ENCODE measurements at regions not wholly inside any gene's neighbourhood (a gene's known extent, or its start where the extent isn't known, plus 50 kb on each side); places are given as distances from the start of the nearest gene placed in this dataset.

DNA sequence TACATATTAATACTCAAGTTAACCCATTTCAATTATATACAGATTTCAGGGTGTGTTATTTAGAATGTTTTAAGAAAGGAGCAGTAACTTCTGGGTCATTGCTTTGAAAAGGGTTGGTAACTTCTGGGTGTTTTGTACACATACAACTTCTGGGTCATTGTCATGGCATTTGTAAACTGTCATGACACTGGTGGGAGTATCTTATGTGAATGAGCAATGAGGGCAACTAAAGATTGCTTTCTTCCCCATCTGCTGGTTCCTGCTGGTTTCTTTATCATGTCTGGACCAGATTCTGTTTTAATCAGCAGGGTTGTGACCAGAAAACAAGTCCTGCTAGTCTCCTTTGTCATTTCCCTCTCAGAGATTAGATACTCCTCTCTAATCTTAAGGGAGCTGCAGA, 713.3 kb downstream of the LRFN5 start:
- Mint-ChIP-seq H3K4me3 (no peak overlapping the region), H3K36me3 (ENCODE audit: low read depth) (no peaks in the 10 kb centered on the region), H3K27me3 (no peaks in the 10 kb centered on the region), H3K4me1 (no peaks in the 10 kb centered on the region), H3K9me3 (peaks cover 5% of the 10 kb centered on the region), H3K27ac (no peak overlapping the region)
- intact Hi-C loops (cut with micrococcal nuclease), result no loop called here
- DNase-seq, result no peak

GRCh38 chr14:42316693-42317092, 710.0 kb downstream of the LRFN5 start:
- peaks cover 4% of the 10 kb centered on the region for H3K9me3 Mint-ChIP-seq
- no peaks in the 10 kb centered on the region for H3K36me3 Mint-ChIP-seq (ENCODE audit: low read depth)
- intact Hi-C loops (cut with micrococcal nuclease), result no loop called here
- H3K27me3 Mint-ChIP-seq, result no peaks in the 10 kb centered on the region
- H3K27ac Mint-ChIP-seq, result no peak overlapping the region
- no peaks in the 10 kb centered on the region for H3K4me1 Mint-ChIP-seq
- no peak overlapping the region for H3K4me3 Mint-ChIP-seq
- no peak for DNase-seq

GRCh38 chr14:42311876-42312275, 705.2 kb downstream of the LRFN5 start:
- no peaks in the 10 kb centered on the region for H3K27me3 Mint-ChIP-seq
- no peaks in the 10 kb centered on the region for H3K36me3 Mint-ChIP-seq (ENCODE audit: low read depth)
- intact Hi-C loops (cut with micrococcal nuclease), result no loop called here
- H3K9me3 Mint-ChIP-seq, result peaks cover 11% of the 10 kb centered on the region
- H3K4me3 Mint-ChIP-seq, result no peak overlapping the region
- no peak overlapping the region for H3K27ac Mint-ChIP-seq
- no peaks in the 10 kb centered on the region for H3K4me1 Mint-ChIP-seq
- no peak for DNase-seq

DNA sequence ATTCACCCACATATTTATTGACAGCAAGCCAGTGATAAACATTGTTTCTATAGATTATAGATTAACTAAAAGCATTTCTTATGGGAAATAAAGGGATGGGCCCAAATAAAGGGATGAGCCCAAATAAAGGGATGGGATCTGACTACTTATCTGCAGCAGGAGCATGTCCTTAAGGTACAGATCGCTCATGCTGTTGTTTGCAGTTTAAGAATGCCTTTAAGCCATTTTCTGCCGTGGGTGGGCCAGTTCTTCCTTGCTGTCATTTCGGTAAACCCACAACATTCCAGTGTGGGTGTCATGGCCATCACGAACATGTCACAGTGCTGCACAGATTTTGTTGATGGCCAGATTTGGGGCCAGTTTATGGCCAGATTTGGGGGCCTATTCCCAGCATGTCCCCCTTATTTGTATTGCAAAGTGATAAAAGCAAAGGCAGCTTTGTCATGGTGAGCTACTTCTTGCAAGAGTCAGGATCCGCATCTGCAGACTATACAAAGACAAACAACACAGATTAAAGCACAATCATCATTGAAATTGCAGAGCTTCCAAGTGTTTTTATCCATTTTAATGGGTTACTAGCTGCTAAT, 700.7 kb downstream of the LRFN5 start:
- no peaks in the 10 kb centered on the region for H3K4me1 Mint-ChIP-seq
- no peak overlapping the region for H3K4me3 Mint-ChIP-seq
- no peaks in the 10 kb centered on the region for H3K27me3 Mint-ChIP-seq
- intact Hi-C loops (cut with micrococcal nuclease), result no loop called here
- H3K27ac Mint-ChIP-seq, result no peak overlapping the region
- no peak for DNase-seq
- no peaks in the 10 kb centered on the region for H3K36me3 Mint-ChIP-seq (ENCODE audit: low read depth)
- peaks cover 14% of the 10 kb centered on the region for H3K9me3 Mint-ChIP-seq

GRCh38 chr14:42299692-42300091, 693.0 kb downstream of the LRFN5 start:
- H3K36me3 Mint-ChIP-seq (ENCODE audit: low read depth), result no peaks in the 10 kb centered on the region
- intact Hi-C loops (cut with micrococcal nuclease), result no loop called here
- H3K4me3 Mint-ChIP-seq, result no peak overlapping the region

GRCh38 chr14:42293180-42293579, 686.5 kb downstream of the LRFN5 start:
- peaks cover 9% of the 10 kb centered on the region for H3K9me3 Mint-ChIP-seq
- intact Hi-C loops (cut with micrococcal nuclease), result no loop called here
- DNase-seq, result no peak
- H3K4me1 Mint-ChIP-seq, result no peaks in the 10 kb centered on the region
- H3K27ac Mint-ChIP-seq, result no peak overlapping the region
- no peaks in the 10 kb centered on the region for H3K27me3 Mint-ChIP-seq
- H3K4me3 Mint-ChIP-seq, result no peak overlapping the region
- no peaks in the 10 kb centered on the region for H3K36me3 Mint-ChIP-seq (ENCODE audit: low read depth)

More at GRCh38 chr14:42299692-42300091, 693.0 kb downstream of the LRFN5 start:
- no peak for DNase-seq
- H3K27me3 Mint-ChIP-seq, result no peaks in the 10 kb centered on the region
- no peak overlapping the region for H3K27ac Mint-ChIP-seq
- H3K9me3 Mint-ChIP-seq, result peaks cover 10% of the 10 kb centered on the region
- no peaks in the 10 kb centered on the region for H3K4me1 Mint-ChIP-seq

DNA sequence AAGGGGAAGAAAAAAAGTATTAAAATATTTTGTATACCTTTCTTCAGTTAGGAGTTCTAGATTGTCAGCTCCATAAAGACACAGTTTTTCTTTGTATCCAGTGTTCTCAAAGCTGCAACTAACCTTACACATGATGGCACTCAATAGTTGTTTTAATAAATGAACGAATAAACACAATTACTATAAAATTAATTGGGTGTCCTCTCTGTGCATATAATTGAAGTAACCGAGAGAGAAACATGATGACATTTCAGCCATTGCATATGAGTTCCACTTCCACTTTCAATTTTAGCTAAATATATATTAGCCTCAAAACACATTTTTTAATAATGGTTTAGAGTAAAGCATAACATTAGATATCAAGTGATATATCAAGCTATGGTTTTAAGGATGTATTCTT, 671.2 kb downstream of the LRFN5 start:
- Mint-ChIP-seq H3K4me1 (no peaks in the 10 kb centered on the region), H3K27ac (no peak overlapping the region), H3K9me3 (peaks cover 3% of the 10 kb centered on the region), H3K36me3 (ENCODE audit: low read depth) (no peaks in the 10 kb centered on the region), H3K4me3 (no peak overlapping the region), H3K27me3 (no peaks in the 10 kb centered on the region)
- intact Hi-C loops (cut with micrococcal nuclease), result no loop called here
- no peak for DNase-seq

DNA sequence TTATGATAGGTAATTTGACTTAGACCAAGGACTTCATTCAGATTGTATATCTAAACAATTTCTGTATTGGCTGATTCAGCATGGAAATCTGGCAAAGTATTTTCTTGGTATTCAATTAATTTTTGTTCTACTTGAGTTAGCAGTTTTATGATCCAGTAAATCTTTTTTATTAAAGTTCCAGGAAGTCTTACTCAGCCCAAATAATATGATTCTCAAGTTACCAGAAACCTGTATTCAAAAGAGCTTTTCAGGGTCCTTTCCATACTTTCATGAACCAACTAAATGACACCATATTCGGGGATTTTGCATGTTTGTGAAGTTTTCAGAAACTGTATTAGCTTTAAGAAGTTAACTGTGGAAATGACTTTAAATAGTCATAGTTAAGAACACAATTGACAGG, 662.6 kb downstream of the LRFN5 start:
- intact Hi-C loops (cut with micrococcal nuclease), result no loop called here
- Mint-ChIP-seq H3K4me1 (no peaks in the 10 kb centered on the region), H3K4me3 (no peak overlapping the region), H3K27ac (no peak overlapping the region), H3K27me3 (no peaks in the 10 kb centered on the region), H3K9me3 (peaks cover 12% of the 10 kb centered on the region), H3K36me3 (ENCODE audit: low read depth) (no peaks in the 10 kb centered on the region)
- no peak for DNase-seq

- Mint-ChIP-seq H3K36me3 (ENCODE audit: low read depth) (no peaks in the 10 kb centered on the region), H3K4me3 (no peak overlapping the region)
- intact Hi-C loops (cut with micrococcal nuclease), result no loop called here
These were observed 641.5 kb downstream of the LRFN5 start for GRCh38 chr14:42248131-42248530.

GRCh38 chr14:42241101-42241500, 634.4 kb downstream of the LRFN5 start:
- H3K27me3 Mint-ChIP-seq, result no peaks in the 10 kb centered on the region

More at GRCh38 chr14:42248131-42248530, 641.5 kb downstream of the LRFN5 start:
- no peak for DNase-seq
- Mint-ChIP-seq H3K27ac (no peak overlapping the region), H3K9me3 (no peaks in the 10 kb centered on the region), H3K4me1 (no peaks in the 10 kb centered on the region), H3K27me3 (no peaks in the 10 kb centered on the region)

GRCh38 chr14:42229976-42230375, 623.3 kb downstream of the LRFN5 start:
- no peaks in the 10 kb centered on the region for H3K36me3 Mint-ChIP-seq (ENCODE audit: low read depth)
- H3K4me1 Mint-ChIP-seq, result no peaks in the 10 kb centered on the region
- intact Hi-C loops (cut with micrococcal nuclease), result no loop called here
- H3K9me3 Mint-ChIP-seq, result no peaks in the 10 kb centered on the region
- DNase-seq, result no peak
- H3K4me3 Mint-ChIP-seq, result no peak overlapping the region
- no peak overlapping the region for H3K27ac Mint-ChIP-seq
- H3K27me3 Mint-ChIP-seq, result no peaks in the 10 kb centered on the region

More at GRCh38 chr14:42241101-42241500, 634.4 kb downstream of the LRFN5 start:
- no peak overlapping the region for H3K27ac Mint-ChIP-seq
- no peak overlapping the region for H3K4me3 Mint-ChIP-seq
- intact Hi-C loops (cut with micrococcal nuclease), result no loop called here
- no peaks in the 10 kb centered on the region for H3K4me1 Mint-ChIP-seq
- DNase-seq, result no peak
- H3K9me3 Mint-ChIP-seq, result peaks cover 6% of the 10 kb centered on the region
- H3K36me3 Mint-ChIP-seq (ENCODE audit: low read depth), result no peaks in the 10 kb centered on the region

DNA sequence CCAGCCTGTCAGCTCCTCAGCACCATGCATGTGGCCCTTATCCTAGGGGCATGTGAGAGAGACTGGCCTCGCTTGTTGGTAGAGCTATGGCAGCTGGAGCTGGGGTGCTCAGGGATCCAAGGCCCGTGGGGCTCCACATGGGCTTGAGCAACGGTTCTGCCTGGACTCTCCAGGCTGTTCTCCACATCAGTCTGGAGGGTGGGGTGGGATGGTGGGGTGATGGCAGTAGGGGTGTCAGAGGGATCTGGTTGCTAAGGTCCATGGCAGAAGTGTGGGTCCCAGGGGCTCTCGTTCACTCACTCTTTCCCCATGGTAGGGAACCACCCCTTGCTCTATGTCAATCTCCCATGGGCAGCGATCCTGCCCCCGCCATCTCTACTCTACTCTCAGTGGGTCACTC, 622.6 kb downstream of the LRFN5 start:
- Mint-ChIP-seq H3K27me3 (no peaks in the 10 kb centered on the region), H3K27ac (no peak overlapping the region), H3K4me1 (no peaks in the 10 kb centered on the region), H3K9me3 (no peaks in the 10 kb centered on the region), H3K4me3 (no peak overlapping the region), H3K36me3 (ENCODE audit: low read depth) (no peaks in the 10 kb centered on the region)
- no peak for DNase-seq
- intact Hi-C loops (cut with micrococcal nuclease), result no loop called here

- no peak for DNase-seq
- no peak overlapping the region for H3K27ac Mint-ChIP-seq
- no peaks in the 10 kb centered on the region for H3K4me1 Mint-ChIP-seq
- no peaks in the 10 kb centered on the region for H3K36me3 Mint-ChIP-seq (ENCODE audit: low read depth)
- H3K27me3 Mint-ChIP-seq, result no peaks in the 10 kb centered on the region
- H3K4me3 Mint-ChIP-seq, result no peak overlapping the region
- intact Hi-C loops (cut with micrococcal nuclease), result no loop called here
- no peaks in the 10 kb centered on the region for H3K9me3 Mint-ChIP-seq
These were observed 621.9 kb downstream of the LRFN5 start for GRCh38 chr14:42228611-42229010.

DNA sequence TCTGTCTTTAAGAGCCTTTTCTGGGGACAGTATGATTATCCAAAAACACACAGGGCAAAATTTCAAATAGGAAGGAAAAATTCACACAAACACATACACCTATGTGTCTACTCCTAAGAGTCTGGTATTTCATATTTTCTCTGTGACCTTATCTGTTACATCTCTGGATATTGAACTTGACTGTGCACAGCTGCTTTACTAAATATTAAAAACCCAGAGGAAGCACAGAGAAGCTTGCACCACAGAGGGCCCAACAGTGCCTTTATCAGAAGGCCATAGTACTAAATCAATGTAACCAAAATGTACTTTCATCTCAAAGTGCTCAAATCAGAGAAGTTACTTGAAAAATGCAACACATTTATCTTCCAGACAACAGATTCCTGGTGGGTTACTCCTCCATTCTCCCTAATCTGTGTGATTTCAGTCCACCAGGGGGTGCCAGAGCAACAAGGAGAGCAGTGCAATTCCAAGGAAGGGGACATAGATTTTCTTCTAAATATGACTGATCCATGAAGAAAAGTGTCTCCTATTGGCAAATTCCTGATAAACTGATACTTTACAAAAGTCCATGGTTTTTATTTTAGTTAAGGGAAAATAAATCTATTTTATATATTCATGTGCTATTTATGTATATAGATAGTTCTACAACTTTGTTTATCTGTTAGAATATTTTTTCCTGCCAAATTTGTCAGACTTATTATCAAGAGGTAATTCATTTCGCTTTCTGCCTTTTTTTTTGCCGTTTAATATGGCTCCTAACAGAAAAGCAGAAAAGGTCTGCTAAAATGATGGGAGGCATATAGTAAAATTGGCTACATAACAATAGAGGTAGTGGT, 617.6 kb downstream of the LRFN5 start:
- peak; percentile 61 for DNase-seq
- H3K4me3 Mint-ChIP-seq, result no peak overlapping the region
- H3K27me3 Mint-ChIP-seq, result no peaks in the 10 kb centered on the region
- H3K27ac Mint-ChIP-seq, result no peak overlapping the region
- no peaks in the 10 kb centered on the region for H3K9me3 Mint-ChIP-seq
- H3K4me1 Mint-ChIP-seq, result no peaks in the 10 kb centered on the region
- intact Hi-C loops (cut with micrococcal nuclease), result no loop called here
- H3K36me3 Mint-ChIP-seq (ENCODE audit: low read depth), result no peaks in the 10 kb centered on the region
